Erythroblast (primary cell): ENCODE measurements at regions not wholly inside any gene's neighbourhood (a gene's known extent, or its start where the extent isn't known, plus 50 kb on each side); places are given as distances from the start of the nearest gene placed in this dataset.
"Not testable (repeated sequence)": the region's sequence is repeated elsewhere in the genome, so short reads cannot be mapped to it uniquely, and the experiment has no call there.

Experiments used
- GATA1 ChIP-seq: IDR thresholded peaks from 2 replicates; pipeline ENCODE4 v1.6.1; 2011; ENCODE audit warnings: low read depth, mild to moderate bottlenecking, control low read depth, low read length, moderate library complexity
- POLR2A ChIP-seq: IDR thresholded peaks from 2 replicates; pipeline ENCODE4 v1.6.1; 2011; ENCODE audit warnings: mild to moderate bottlenecking, low read length

GRCh38 chrX:121381915-121382314, 334.5 kb downstream of the GLUD2 start:
- not testable (repeated sequence) for TF ChIP-seq POLR2A, GATA1
